Kidney (tissue), 13 donors: ENCODE measurements at regions not wholly inside any gene's neighbourhood (a gene's known extent, or its start where the extent isn't known, plus 50 kb on each side); places are given as distances from the start of the nearest gene placed in this dataset.

ENCODE experiments used
- DNase-seq, 5 donors: peaks; one replicate each; pipeline ENCODE4 v3.0.0-alpha.2; 2013 to 2020
- FAIRE-seq: peaks from 2 replicates; lab custom pipeline; 2012; peaks lifted over from hg19 to GRCh38; lab: Jason Lieb, UNC
- H3K27ac ChIP-seq, 2 donors: one replicate each; pipeline ENCODE4 v1.7.0; 2013; ENCODE audit warnings: low read depth in 2 of 2, low read length in 2 of 2, inconsistent platforms in 1 of 2
- H3K27me3 ChIP-seq: one replicate; pipeline ENCODE4 v1.7.1; 2013; ENCODE audit warnings: low read length, inconsistent platforms; ENCODE audit not compliant: control insufficient read depth, insufficient read depth
- H3K36me3 ChIP-seq, 3 donors: one replicate each; pipeline versions ENCODE4 v1.7.0 to v1.7.1; 2013; ENCODE audit warnings: low read length in 3 of 3, control low read depth in 1 of 3, inconsistent platforms in 1 of 3; ENCODE audit not compliant: insufficient read depth in 3 of 3, control insufficient read depth in 2 of 3
- H3K4me1 ChIP-seq, 3 donors: one replicate each; pipeline versions ENCODE4 v1.7.0 to v1.7.1; 2013; ENCODE audit warnings: low read length in 3 of 3, inconsistent platforms in 1 of 3, low read depth in 1 of 3; ENCODE audit not compliant: control insufficient read depth in 2 of 3, insufficient read depth in 2 of 3
- H3K4me3 ChIP-seq, 3 donors: one replicate each; pipeline versions ENCODE4 v1.7.0 to v1.8.1; 2013; ENCODE audit warnings: low read length in 3 of 3, control low read depth in 1 of 3, inconsistent platforms in 1 of 3
- H3K9ac ChIP-seq, 3 donors: one replicate each; pipeline versions ENCODE4 v1.7.0 to v1.7.1; 2013; ENCODE audit warnings: low read length in 3 of 3, control low read depth in 1 of 3, inconsistent platforms in 1 of 3
- H3K9me3 ChIP-seq, 3 donors: one replicate each; pipeline versions ENCODE4 v1.7.0 to v1.7.1; 2013; ENCODE audit warnings: low read length in 3 of 3, control low read depth in 1 of 3, inconsistent platforms in 1 of 3; ENCODE audit not compliant: control insufficient read depth in 2 of 3, insufficient read depth in 1 of 3
- CTCF ChIP-seq: IDR thresholded peaks from 3 replicates; pipeline ENCODE4 v1.5.1; 2012; ENCODE audit warnings: mild to moderate bottlenecking, moderate library complexity, borderline replicate concordance; ENCODE audit not compliant: insufficient read depth; ENCODE audit errors: extremely low read depth
- intact Hi-C: fragments of 100-400 bp; cut with DNase I; formaldehyde crosslinking; loops from one replicate; pipeline ENCODE4 v1.11.1; 2022
- donor health status: control.
- donor health status: control.
- donor health status: control.
- donor health status: control.
- donor health status: control.
- donor health status: DM: yes; HTN: yes; CAD: no.
- donor health status: Normal renal cell carcinoma (clear cell type).

GRCh38 chr2:65831509-65831908, 399.1 kb upstream of the SPRED2 start:
- no peak for FAIRE-seq
- H3K4me1 ChIP-seq: peaks cover 0 to 2% (median 0%) of the 10 kb centered on the region in 3 donors
- DNase-seq: no peak

GRCh38 chr2:65826567-65826966, 394.2 kb upstream of the SPRED2 start:
- Histone ChIP-seq H3K9me3 (no peaks in the 10 kb centered on the region), H3K27me3 (no peaks in the 10 kb centered on the region), H3K27ac (no peak overlapping the region), H3K9ac (no peak overlapping the region), H3K4me1 (no peaks in the 10 kb centered on the region), H3K36me3 (no peaks in the 10 kb centered on the region), H3K4me3 (no peak overlapping the region)
- intact Hi-C loops: no loop called here
- FAIRE-seq (no peak), DNase-seq (no peak)
- TF ChIP-seq CTCF: no peak

More at GRCh38 chr2:65831509-65831908, 399.1 kb upstream of the SPRED2 start:
- H3K36me3 ChIP-seq: no peaks in the 10 kb centered on the region
- no peaks in the 10 kb centered on the region for H3K27me3 ChIP-seq
- no peak for TF ChIP-seq CTCF
- no peaks in the 10 kb centered on the region for H3K9me3 ChIP-seq
- H3K27ac ChIP-seq: no peak overlapping the region
- H3K4me3 ChIP-seq: no peak overlapping the region
- H3K9ac ChIP-seq: no peak overlapping the region
- intact Hi-C loops: no loop called here

- no peak for FAIRE-seq
- no peaks in the 10 kb centered on the region for H3K9me3 ChIP-seq
- H3K4me1 ChIP-seq: no peaks in the 10 kb centered on the region
- no peak overlapping the region for H3K4me3 ChIP-seq
- TF ChIP-seq CTCF: no peak
- no peaks in the 10 kb centered on the region for H3K27me3 ChIP-seq
- no peak overlapping the region for H3K9ac ChIP-seq
- intact Hi-C loops: no loop called here
- no peaks in the 10 kb centered on the region for H3K36me3 ChIP-seq
- DNase-seq: no peak
- no peak overlapping the region for H3K27ac ChIP-seq
These were observed 391.1 kb upstream of the SPRED2 start for GRCh38 chr2:65823511-65823910.

- no peaks in the 10 kb centered on the region for H3K27me3 ChIP-seq
- no peaks in the 10 kb centered on the region for H3K9me3 ChIP-seq
- H3K4me1 ChIP-seq: no peaks in the 10 kb centered on the region
- FAIRE-seq (no peak), DNase-seq (no peak)
- H3K9ac ChIP-seq: no peak overlapping the region
- no peak overlapping the region for H3K27ac ChIP-seq
- H3K36me3 ChIP-seq: no peaks in the 10 kb centered on the region
- TF ChIP-seq CTCF: no peak
- intact Hi-C loops: no loop called here
- H3K4me3 ChIP-seq: no peak overlapping the region
These were observed 388.1 kb upstream of the SPRED2 start for GRCh38 chr2:65820454-65820853.
